Ishikawa (cell line): ENCODE measurements at regions not wholly inside any gene's neighbourhood (a gene's known extent, or its start where the extent isn't known, plus 50 kb on each side); places are given as distances from the start of the nearest gene placed in this dataset.

ENCODE experiments used
- CEBPB ChIP-seq: IDR thresholded peaks from 2 replicates; pipeline ENCODE4 v1.6.1; 2012
- EP300 ChIP-seq: IDR thresholded peaks from 2 replicates; pipeline ENCODE4 v1.6.1; 2012; ENCODE audit warnings: borderline replicate concordance
- FOXM1 ChIP-seq: IDR thresholded peaks from 2 replicates; pipeline ENCODE4 v1.6.1; 2012; ENCODE audit warnings: low read depth, borderline replicate concordance
- NFIC ChIP-seq: IDR thresholded peaks from 2 replicates; pipeline ENCODE4 v1.6.1; 2012
- TAF1 ChIP-seq: IDR thresholded peaks from 2 replicates; pipeline ENCODE4 v1.6.1; 2012; ENCODE audit warnings: low read depth, mild to moderate bottlenecking
- ZBTB7A ChIP-seq: IDR thresholded peaks from 2 replicates; pipeline ENCODE4 v1.6.1; 2012; ENCODE audit warnings: low read depth
- TF ChIP-seq, protein P1 (sequence below): IDR thresholded peaks from 2 replicates; pipeline ENCODE4 v1.6.1; 2012; ENCODE audit warnings: low read depth, mild to moderate bottlenecking

DNA sequence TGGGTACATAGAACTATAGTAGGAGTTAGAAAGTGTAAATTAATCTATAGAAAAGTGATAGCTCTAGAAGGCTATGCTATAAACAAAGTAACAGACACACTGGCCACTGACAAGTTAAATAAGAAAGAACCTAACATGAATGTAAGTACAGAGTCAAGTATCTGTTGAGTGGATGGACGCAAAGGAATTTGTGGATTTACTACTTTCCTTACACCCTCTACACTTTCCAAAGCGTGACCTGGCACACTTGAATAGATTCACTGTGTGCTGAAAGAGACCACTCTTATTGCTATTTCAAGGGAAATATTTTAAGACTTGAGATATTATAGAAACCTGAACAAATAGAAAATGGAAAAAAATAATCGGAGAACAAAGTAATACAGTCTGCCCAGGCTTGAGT is 142.8 kb upstream of the SAMSN1 start:
- TF ChIP-seq, protein P1, sequence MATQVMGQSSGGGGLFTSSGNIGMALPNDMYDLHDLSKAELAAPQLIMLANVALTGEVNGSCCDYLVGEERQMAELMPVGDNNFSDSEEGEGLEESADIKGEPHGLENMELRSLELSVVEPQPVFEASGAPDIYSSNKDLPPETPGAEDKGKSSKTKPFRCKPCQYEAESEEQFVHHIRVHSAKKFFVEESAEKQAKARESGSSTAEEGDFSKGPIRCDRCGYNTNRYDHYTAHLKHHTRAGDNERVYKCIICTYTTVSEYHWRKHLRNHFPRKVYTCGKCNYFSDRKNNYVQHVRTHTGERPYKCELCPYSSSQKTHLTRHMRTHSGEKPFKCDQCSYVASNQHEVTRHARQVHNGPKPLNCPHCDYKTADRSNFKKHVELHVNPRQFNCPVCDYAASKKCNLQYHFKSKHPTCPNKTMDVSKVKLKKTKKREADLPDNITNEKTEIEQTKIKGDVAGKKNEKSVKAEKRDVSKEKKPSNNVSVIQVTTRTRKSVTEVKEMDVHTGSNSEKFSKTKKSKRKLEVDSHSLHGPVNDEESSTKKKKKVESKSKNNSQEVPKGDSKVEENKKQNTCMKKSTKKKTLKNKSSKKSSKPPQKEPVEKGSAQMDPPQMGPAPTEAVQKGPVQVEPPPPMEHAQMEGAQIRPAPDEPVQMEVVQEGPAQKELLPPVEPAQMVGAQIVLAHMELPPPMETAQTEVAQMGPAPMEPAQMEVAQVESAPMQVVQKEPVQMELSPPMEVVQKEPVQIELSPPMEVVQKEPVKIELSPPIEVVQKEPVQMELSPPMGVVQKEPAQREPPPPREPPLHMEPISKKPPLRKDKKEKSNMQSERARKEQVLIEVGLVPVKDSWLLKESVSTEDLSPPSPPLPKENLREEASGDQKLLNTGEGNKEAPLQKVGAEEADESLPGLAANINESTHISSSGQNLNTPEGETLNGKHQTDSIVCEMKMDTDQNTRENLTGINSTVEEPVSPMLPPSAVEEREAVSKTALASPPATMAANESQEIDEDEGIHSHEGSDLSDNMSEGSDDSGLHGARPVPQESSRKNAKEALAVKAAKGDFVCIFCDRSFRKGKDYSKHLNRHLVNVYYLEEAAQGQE: no peak
- TF ChIP-seq TAF1: no peak
- no peak for TF ChIP-seq FOXM1
- TF ChIP-seq ZBTB7A: no peak
- no peak for TF ChIP-seq EP300
- no peak for TF ChIP-seq NFIC
- no peak for TF ChIP-seq CEBPB
